ENCODE measurements at regions not wholly inside any gene's neighbourhood (a gene's known extent, or its start where the extent isn't known, plus 50 kb on each side); places are given as distances from the start of the nearest gene placed in this dataset.

- TF ChIP-seq CTCF (conservative IDR thresholded peaks at IDR 0.05; ENCODE audit: low read depth, low read length): no peak
- DNase-seq (ENCODE audit: low read depth): no peak
- H3K4me3 ChIP-seq (ENCODE audit: low read depth, low read length): no peak overlapping the region
These were observed 222.6 kb upstream of the RGMA start for GRCh38 chr15:93311620-93312019.

GRCh38 chr15:93308026-93308690, 219.1 kb upstream of the RGMA start:
- H3K4me3 ChIP-seq (ENCODE audit: low read depth, low read length): no peak overlapping the region
- no peak for DNase-seq (ENCODE audit: low read depth)
- no peak for TF ChIP-seq CTCF (conservative IDR thresholded peaks at IDR 0.05; ENCODE audit: low read depth, low read length)

- no peak overlapping the region for H3K4me3 ChIP-seq (ENCODE audit: low read depth, low read length)
- DNase-seq (ENCODE audit: low read depth): no peak
- no peak for TF ChIP-seq CTCF (conservative IDR thresholded peaks at IDR 0.05; ENCODE audit: low read depth, low read length)
These were observed 218.5 kb upstream of the RGMA start for GRCh38 chr15:93307513-93307912.

- no peak for TF ChIP-seq CTCF (conservative IDR thresholded peaks at IDR 0.05; ENCODE audit: low read depth, low read length)
These were observed 216.3 kb upstream of the RGMA start for GRCh38 chr15:93305306-93305705.

GRCh38 chr15:93302080-93302765, 213.2 kb upstream of the RGMA start:
- TF ChIP-seq CTCF (conservative IDR thresholded peaks at IDR 0.05; ENCODE audit: low read depth, low read length): no peak
- no peak for DNase-seq (ENCODE audit: low read depth)
- H3K4me3 ChIP-seq (ENCODE audit: low read depth, low read length): no peak overlapping the region

More at GRCh38 chr15:93305306-93305705, 216.3 kb upstream of the RGMA start:
- H3K4me3 ChIP-seq (ENCODE audit: low read depth, low read length): no peak overlapping the region
- no peak for DNase-seq (ENCODE audit: low read depth)

GRCh38 chr15:93300796-93301195, 211.8 kb upstream of the RGMA start:
- no peak for DNase-seq (ENCODE audit: low read depth)
- no peak overlapping the region for H3K4me3 ChIP-seq (ENCODE audit: low read depth, low read length)
- no peak for TF ChIP-seq CTCF (conservative IDR thresholded peaks at IDR 0.05; ENCODE audit: low read depth, low read length)

- TF ChIP-seq CTCF (conservative IDR thresholded peaks at IDR 0.05; ENCODE audit: low read depth, low read length): no peak
- DNase-seq (ENCODE audit: low read depth): no peak
- H3K4me3 ChIP-seq (ENCODE audit: low read depth, low read length): no peak overlapping the region
These were observed 210.7 kb upstream of the RGMA start for GRCh38 chr15:93299675-93300074.

Data from choroid plexus epithelial cell (primary cell).